ENCODE measurements at regions not wholly inside any gene's neighbourhood (a gene's known extent, or its start where the extent isn't known, plus 50 kb on each side); places are given as distances from the start of the nearest gene placed in this dataset.

DNA sequence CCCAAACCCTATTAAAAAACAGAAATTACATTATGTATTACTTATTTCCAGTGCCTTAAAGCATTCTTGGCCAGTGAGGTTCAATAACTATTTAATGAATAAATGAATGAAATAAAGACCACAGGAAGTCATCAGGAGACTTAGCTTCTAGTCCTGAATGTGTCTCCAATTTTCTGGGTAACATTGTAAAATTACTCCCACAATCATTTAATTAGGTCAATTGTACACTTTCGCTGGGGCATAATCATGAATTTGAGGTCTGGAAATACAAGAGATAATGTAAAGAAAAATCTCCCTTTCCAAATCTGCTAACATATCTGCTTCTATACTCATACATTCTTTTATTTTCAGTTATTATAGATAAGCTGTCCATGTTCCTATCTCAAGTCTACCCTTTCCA is 199.2 kb downstream of the TLR4 start:
- no peak for TF ChIP-seq CTCF (IDR thresholded peaks at IDR 0.05; ENCODE audit: low read length)
- no peak for TF ChIP-seq EZH2 (IDR thresholded peaks at IDR 0.05; ENCODE audit: borderline replicate concordance, low read length)

Data from OCI-LY1 (cell line).